ENCODE measurements at regions not wholly inside any gene's neighbourhood (a gene's known extent, or its start where the extent isn't known, plus 50 kb on each side); places are given as distances from the start of the nearest gene placed in this dataset.

DNA sequence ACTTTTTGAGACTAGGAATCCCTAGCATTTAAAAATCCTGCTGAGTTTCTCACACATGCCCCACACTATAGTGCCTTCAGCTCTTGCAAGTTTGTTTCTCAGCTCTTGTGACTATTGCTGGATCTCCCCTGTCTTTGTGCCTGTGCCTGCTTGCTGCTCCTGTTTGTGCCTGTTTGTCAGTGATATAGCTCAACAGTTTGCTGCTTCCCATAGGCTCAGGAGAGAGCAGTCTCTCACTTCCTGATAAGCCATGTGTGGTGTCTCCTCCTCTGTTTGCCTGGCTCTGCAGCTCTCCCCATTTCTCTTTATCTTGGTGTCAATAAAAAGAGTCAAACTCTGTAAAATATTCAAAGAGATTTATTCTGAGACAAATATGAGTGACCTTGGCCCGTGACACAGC, 259.8 kb upstream of the CLNK start:
- no TSS peak for BruUV-seq (replicated peaks)
- intact Hi-C loops (cut with micrococcal nuclease; ENCODE audit: unreplicated experiment), result no loop called here
- H3K4me2 ChIP-seq (ENCODE audit: low read length), result no peak overlapping the region
- no peaks in the 10 kb centered on the region for H3K9me3 ChIP-seq (ENCODE audit: low read length)
- ChIA-PET POLR2A (no interaction called here), CTCF (ENCODE audit: unreplicated experiment) (no interaction called here)
- no peaks in the 10 kb centered on the region for H3K36me3 ChIP-seq (ENCODE audit: insufficient read depth, low read length)
- no peak overlapping the region for H2AFZ ChIP-seq (ENCODE audit: low read length)
- H4K20me1 ChIP-seq (ENCODE audit: insufficient read depth, low read length), result no peaks in the 10 kb centered on the region
- no peak for DNase-seq (ENCODE audit: low spot score)
- H3K4me1 ChIP-seq (ENCODE audit: insufficient read depth, low read length, poor library complexity, severe bottlenecking), result no peaks in the 10 kb centered on the region
- TF ChIP-seq, protein P1, sequence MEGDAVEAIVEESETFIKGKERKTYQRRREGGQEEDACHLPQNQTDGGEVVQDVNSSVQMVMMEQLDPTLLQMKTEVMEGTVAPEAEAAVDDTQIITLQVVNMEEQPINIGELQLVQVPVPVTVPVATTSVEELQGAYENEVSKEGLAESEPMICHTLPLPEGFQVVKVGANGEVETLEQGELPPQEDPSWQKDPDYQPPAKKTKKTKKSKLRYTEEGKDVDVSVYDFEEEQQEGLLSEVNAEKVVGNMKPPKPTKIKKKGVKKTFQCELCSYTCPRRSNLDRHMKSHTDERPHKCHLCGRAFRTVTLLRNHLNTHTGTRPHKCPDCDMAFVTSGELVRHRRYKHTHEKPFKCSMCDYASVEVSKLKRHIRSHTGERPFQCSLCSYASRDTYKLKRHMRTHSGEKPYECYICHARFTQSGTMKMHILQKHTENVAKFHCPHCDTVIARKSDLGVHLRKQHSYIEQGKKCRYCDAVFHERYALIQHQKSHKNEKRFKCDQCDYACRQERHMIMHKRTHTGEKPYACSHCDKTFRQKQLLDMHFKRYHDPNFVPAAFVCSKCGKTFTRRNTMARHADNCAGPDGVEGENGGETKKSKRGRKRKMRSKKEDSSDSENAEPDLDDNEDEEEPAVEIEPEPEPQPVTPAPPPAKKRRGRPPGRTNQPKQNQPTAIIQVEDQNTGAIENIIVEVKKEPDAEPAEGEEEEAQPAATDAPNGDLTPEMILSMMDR (conservative IDR thresholded peaks at IDR 0.05; ENCODE audit: low read length), result no peak
- no peak for TF ChIP-seq EZH2phosphoT487 (IDR thresholded peaks at IDR 0.05; ENCODE audit: borderline replicate concordance, low read depth, low read length)
- no peak overlapping the region for H3K4me3 ChIP-seq (ENCODE audit: low read depth, low read length, poor library complexity, severe bottlenecking)
- H3K27ac ChIP-seq (ENCODE audit: low read depth, low read length, poor library complexity, severe bottlenecking), result no peak overlapping the region
- no peaks in the 10 kb centered on the region for H3K79me2 ChIP-seq (ENCODE audit: insufficient read depth, low read depth, low read length)
- no peaks in the 10 kb centered on the region for H3K9me2 ChIP-seq (ENCODE audit: insufficient read depth, low read length)

- POLR2A ChIA-PET, result no interaction called here
- CTCF ChIA-PET (ENCODE audit: unreplicated experiment), result no interaction called here
Measured at GRCh38 chr4:10942156-10942555, 257.6 kb upstream of the CLNK start.

DNA sequence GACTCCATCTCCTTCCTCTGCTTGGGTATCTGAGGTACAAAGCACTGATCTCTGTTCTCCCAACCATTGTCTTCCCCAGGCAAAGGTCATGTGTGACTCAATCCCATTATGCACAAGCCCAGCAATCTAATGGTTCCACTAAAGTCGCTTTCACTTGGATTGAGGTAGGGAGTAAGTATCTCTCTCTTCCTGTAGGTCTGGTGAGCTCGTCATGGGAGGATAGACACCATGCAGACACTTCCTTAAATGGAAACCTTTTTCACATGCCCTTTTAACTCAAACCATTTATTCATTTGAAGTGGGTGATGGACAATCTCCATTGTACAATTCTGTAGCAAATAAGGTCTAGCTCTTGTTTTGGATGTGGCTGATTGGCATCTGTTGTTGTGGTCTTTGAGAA, 245.2 kb upstream of the CLNK start:
- Histone ChIP-seq H3K9me2 (ENCODE audit: insufficient read depth, low read length) (no peaks in the 10 kb centered on the region), H3K9me3 (ENCODE audit: low read length) (no peaks in the 10 kb centered on the region), H3K4me2 (ENCODE audit: low read length) (no peak overlapping the region), H2AFZ (ENCODE audit: low read length) (no peak overlapping the region), H3K27ac (ENCODE audit: low read depth, low read length, poor library complexity, severe bottlenecking) (no peak overlapping the region), H3K4me1 (ENCODE audit: insufficient read depth, low read length, poor library complexity, severe bottlenecking) (no peaks in the 10 kb centered on the region), H3K36me3 (ENCODE audit: insufficient read depth, low read length) (no peaks in the 10 kb centered on the region), H4K20me1 (ENCODE audit: insufficient read depth, low read length) (no peaks in the 10 kb centered on the region), H3K4me3 (ENCODE audit: low read depth, low read length, poor library complexity, severe bottlenecking) (no peak overlapping the region), H3K79me2 (ENCODE audit: insufficient read depth, low read depth, low read length) (no peaks in the 10 kb centered on the region)
- no peak for DNase-seq (ENCODE audit: low spot score)
- intact Hi-C loops (cut with micrococcal nuclease; ENCODE audit: unreplicated experiment), result no loop called here
- ChIA-PET CTCF (ENCODE audit: unreplicated experiment) (no interaction called here), POLR2A (no interaction called here)
- TF ChIP-seq EZH2phosphoT487 (IDR thresholded peaks at IDR 0.05; ENCODE audit: borderline replicate concordance, low read depth, low read length), result no peak
- TF ChIP-seq, protein P1 (conservative IDR thresholded peaks at IDR 0.05; ENCODE audit: low read length), result no peak
- BruUV-seq (replicated peaks), result no TSS peak

More at GRCh38 chr4:10942156-10942555, 257.6 kb upstream of the CLNK start:
- no peaks in the 10 kb centered on the region for H3K36me3 ChIP-seq (ENCODE audit: insufficient read depth, low read length)
- no peak overlapping the region for H2AFZ ChIP-seq (ENCODE audit: low read length)
- no TSS peak for BruUV-seq (replicated peaks)
- intact Hi-C loops (cut with micrococcal nuclease; ENCODE audit: unreplicated experiment), result no loop called here
- no peaks in the 10 kb centered on the region for H3K9me3 ChIP-seq (ENCODE audit: low read length)
- TF ChIP-seq, protein P1 (conservative IDR thresholded peaks at IDR 0.05; ENCODE audit: low read length), result no peak
- no peak for TF ChIP-seq EZH2phosphoT487 (IDR thresholded peaks at IDR 0.05; ENCODE audit: borderline replicate concordance, low read depth, low read length)
- H3K4me1 ChIP-seq (ENCODE audit: insufficient read depth, low read length, poor library complexity, severe bottlenecking), result no peaks in the 10 kb centered on the region
- DNase-seq (ENCODE audit: low spot score), result no peak
- H3K4me3 ChIP-seq (ENCODE audit: low read depth, low read length, poor library complexity, severe bottlenecking), result no peak overlapping the region
- H3K79me2 ChIP-seq (ENCODE audit: insufficient read depth, low read depth, low read length), result no peaks in the 10 kb centered on the region
- H3K9me2 ChIP-seq (ENCODE audit: insufficient read depth, low read length), result no peaks in the 10 kb centered on the region
- H3K4me2 ChIP-seq (ENCODE audit: low read length), result no peak overlapping the region
- no peaks in the 10 kb centered on the region for H4K20me1 ChIP-seq (ENCODE audit: insufficient read depth, low read length)
- H3K27ac ChIP-seq (ENCODE audit: low read depth, low read length, poor library complexity, severe bottlenecking), result no peak overlapping the region
